GM12878 (cell line): ENCODE measurements at regions not wholly inside any gene's neighbourhood (a gene's known extent, or its start where the extent isn't known, plus 50 kb on each side); places are given as distances from the start of the nearest gene placed in this dataset.

Experiments used
- ATAC-seq: fragments of 200-7000 bp; cut with Tn5 transposase; 3 replicates; pipeline ENCODE4 v1.9.1; 2020; ENCODE audit warnings: mild to moderate bottlenecking, moderate library complexity
- BruUV-seq: library from RNA; stranded (reverse); fragments of 400-500 nt; replicated peaks from 2 replicates; lab custom pipeline; 2021; lab: Mats Ljungman, UMichigan
- CTCF ChIA-PET: fragments of 300-600 bp; sonication (Branson Sonifier 250); formaldehyde crosslinking; extraction: SDS; loops from one replicate; lab custom pipeline; 2021; ENCODE audit warnings: inconsistent platforms; lab: Yijun Ruan, JAX
- POLR2A ChIA-PET: fragments of 350-600 bp; formaldehyde crosslinking; extraction: SDS; loops from one replicate; lab custom pipeline; 2021; ENCODE audit warnings: inconsistent platforms; lab: Charles Lee
- RAD21 ChIA-PET: fragments of 300-600 bp; sonication (Branson Sonifier 250); formaldehyde crosslinking; loops from one replicate; lab custom pipeline; 2023; ENCODE audit warnings: antibody characterized with exemption; ENCODE audit not compliant: unreplicated experiment; lab: Charles Lee
- SMC1A ChIA-PET: fragments of 300-600 bp; sonication (Branson Sonifier 250); formaldehyde crosslinking; loops from one replicate; lab custom pipeline; 2023; ENCODE audit not compliant: unreplicated experiment, uncharacterized antibody; lab: Charles Lee
- DNase-seq: peaks from one replicate; pipeline ENCODE4 v3.0.0-alpha.2; 2011; ENCODE audit warnings: low read depth, low spot score
- FAIRE-seq: peaks from 3 replicates; lab custom pipeline; 2011; peaks lifted over from hg19 to GRCh38; lab: Jason Lieb, UNC
- H2AFZ ChIP-seq: 2 replicates; pipeline ENCODE4 v1.6.0; 2011; ENCODE audit warnings: low read depth, low read length, control low read depth; ENCODE audit not compliant: control insufficient read depth
- H3K27ac ChIP-seq: 2 replicates; pipeline ENCODE4 v1.5.1; 2011; ENCODE audit warnings: control low read depth; ENCODE audit not compliant: control insufficient read depth, insufficient read depth
- H3K27me3 ChIP-seq, 2 experiments: replicated peaks in 1 of 2; 2 replicates each; pipeline versions ENCODE4 v1.6.0 to v1.6.1; 2011; ENCODE audit warnings: low read length in 1 of 2; ENCODE audit not compliant: control insufficient read depth in 2 of 2, insufficient read depth in 2 of 2
- H3K36me3 ChIP-seq, 2 experiments: 2 replicates each; pipeline ENCODE4 v1.5.1; 2011; ENCODE audit warnings: low read length in 1 of 2; ENCODE audit not compliant: control insufficient read depth in 2 of 2, insufficient read depth in 2 of 2
- H3K4me1 ChIP-seq: 2 replicates; pipeline ENCODE4 v1.6.1; 2011; ENCODE audit warnings: mild to moderate bottlenecking, low read length, moderate library complexity, mixed read lengths; ENCODE audit not compliant: control insufficient read depth, insufficient read depth
- H3K4me2 ChIP-seq: 2 replicates; pipeline ENCODE4 v1.6.0; 2011; ENCODE audit warnings: control low read depth; ENCODE audit not compliant: control insufficient read depth, insufficient read depth
- H3K4me3 ChIP-seq: fragments of 200-600 bp; sonication (generic); 2 replicates; pipeline ENCODE4 v1.5.1; 2016
- H3K79me2 ChIP-seq: 2 replicates; pipeline ENCODE4 v1.6.0; 2011; ENCODE audit warnings: low read length; ENCODE audit not compliant: control insufficient read depth, insufficient read depth
- H3K9ac ChIP-seq: 2 replicates; pipeline ENCODE4 v1.8.0; 2011; ENCODE audit warnings: low read length, control low read depth, mixed read lengths; ENCODE audit not compliant: control insufficient read depth, insufficient read depth
- H3K9me3 ChIP-seq: replicated peaks from 3 replicates; pipeline ENCODE4 v1.5.1; 2011; ENCODE audit warnings: mild to moderate bottlenecking, low read length; ENCODE audit not compliant: control insufficient read depth, insufficient read depth
- H4K20me1 ChIP-seq: 2 replicates; pipeline ENCODE4 v1.6.0; 2011; ENCODE audit not compliant: control insufficient read depth, insufficient read depth
- BMI1 ChIP-seq: fragments of 450-650 bp; IDR thresholded peaks from 2 replicates; pipeline ENCODE4 v1.6.1; 2016; ENCODE audit warnings: mild to moderate bottlenecking, moderate library complexity, borderline replicate concordance
- CHD1 ChIP-seq: IDR thresholded peaks from 2 replicates; pipeline ENCODE4 v1.6.1; 2012; ENCODE audit warnings: low read depth, low read length, improper control_type of control experiment
- GATAD2B ChIP-seq: fragments of 450-650 bp; conservative IDR thresholded peaks from 2 replicates; pipeline ENCODE4 v1.6.1; 2017; ENCODE audit warnings: low read depth, mild to moderate bottlenecking, moderate library complexity
- IKZF2 ChIP-seq, 2 experiments: fragments of 450-650 bp; IDR thresholded peaks; 2 replicates each; pipeline ENCODE4 v1.6.1; 2017; ENCODE audit warnings: mild to moderate bottlenecking in 2 of 2, moderate library complexity in 2 of 2
- MYC ChIP-seq: IDR thresholded peaks from 2 replicates; pipeline ENCODE4 v1.6.1; 2011; ENCODE audit warnings: mild to moderate bottlenecking, low read length, moderate library complexity, inconsistent platforms; ENCODE audit not compliant: insufficient read depth, insufficient replicate concordance, insufficient read length, severe bottlenecking
- NR2F1 ChIP-seq: fragments of 450-650 bp; conservative IDR thresholded peaks from 2 replicates; pipeline ENCODE4 v1.6.1; 2017; ENCODE audit warnings: mild to moderate bottlenecking
- NRF1 ChIP-seq: conservative IDR thresholded peaks from 2 replicates; pipeline ENCODE4 v1.6.1; 2011; ENCODE audit warnings: mild to moderate bottlenecking, low read depth, low read length, improper control_type of control experiment
- POLR2AphosphoS2 ChIP-seq: IDR thresholded peaks from 2 replicates; pipeline ENCODE4 v1.6.1; 2011; ENCODE audit warnings: low read depth, mild to moderate bottlenecking, low read length, improper control_type of control experiment, moderate library complexity
- TCF12 ChIP-seq: IDR thresholded peaks from 2 replicates; pipeline ENCODE4 v1.6.1; 2011; ENCODE audit warnings: low read depth, mild to moderate bottlenecking, low read length
- WGBS: methylation state at CpG from one replicate; pipeline ENCODE4 v1.1.6; 2016; ENCODE audit warnings: low lambda C conversion rate; ENCODE audit not compliant: insufficient replicate concordance, insufficient coverage; ENCODE audit errors: missing lambda C conversion rate; 5-methylcytosine and 5-hydroxymethylcytosine counted together
- in situ Hi-C: fragments of 300-500 bp; cut with MboI; formaldehyde crosslinking; loops from 9 replicates; pipeline ENCODE4 v1.14.3; 2018; ENCODE audit warnings: mixed read lengths
- intact Hi-C: fragments of 100-400 bp; cut with micrococcal nuclease; formaldehyde crosslinking; loops from one replicate; pipeline ENCODE4 v1.14.2; 2022; ENCODE audit not compliant: unreplicated experiment
- TF ChIP-seq, protein P1 (sequence below): fragments of 450-650 bp; IDR thresholded peaks from 2 replicates; pipeline ENCODE4 v1.6.1; 2016; ENCODE audit warnings: mild to moderate bottlenecking
- TF ChIP-seq, protein P2 (sequence below): fragments of 450-650 bp; IDR thresholded peaks from 2 replicates; pipeline ENCODE4 v1.6.1; 2017; ENCODE audit warnings: low read depth, mild to moderate bottlenecking, moderate library complexity
- TF ChIP-seq, protein P3 (sequence below): fragments of 150-350 bp; IDR thresholded peaks from 2 replicates; pipeline ENCODE4 v1.6.1; 2016; ENCODE audit warnings: low read depth, low read length

DNA sequence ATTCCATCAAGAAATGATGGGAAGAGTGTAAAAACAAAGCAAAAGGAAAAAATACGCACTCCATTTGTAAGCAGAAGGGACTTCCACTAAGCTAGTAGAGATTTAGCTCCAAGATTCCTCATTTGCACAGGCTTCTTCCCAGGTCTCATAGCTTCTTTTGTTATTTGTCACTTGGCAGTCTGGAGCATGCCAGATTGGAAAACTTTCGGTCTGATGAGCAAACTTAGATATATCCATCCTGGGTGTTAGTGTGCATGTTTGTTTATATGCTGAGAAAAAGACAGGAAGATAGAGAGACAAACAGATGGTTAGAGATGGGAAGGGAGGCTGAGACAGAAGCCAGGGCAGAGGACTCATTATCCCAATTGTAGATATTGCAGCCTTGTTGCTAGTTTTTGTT, 1644.5 kb upstream of the NUDT12 start:
- in situ Hi-C loops = no loop called here
- intact Hi-C loops = no loop called here
- TF ChIP-seq CHD1 = no peak
- TF ChIP-seq, protein P1, sequence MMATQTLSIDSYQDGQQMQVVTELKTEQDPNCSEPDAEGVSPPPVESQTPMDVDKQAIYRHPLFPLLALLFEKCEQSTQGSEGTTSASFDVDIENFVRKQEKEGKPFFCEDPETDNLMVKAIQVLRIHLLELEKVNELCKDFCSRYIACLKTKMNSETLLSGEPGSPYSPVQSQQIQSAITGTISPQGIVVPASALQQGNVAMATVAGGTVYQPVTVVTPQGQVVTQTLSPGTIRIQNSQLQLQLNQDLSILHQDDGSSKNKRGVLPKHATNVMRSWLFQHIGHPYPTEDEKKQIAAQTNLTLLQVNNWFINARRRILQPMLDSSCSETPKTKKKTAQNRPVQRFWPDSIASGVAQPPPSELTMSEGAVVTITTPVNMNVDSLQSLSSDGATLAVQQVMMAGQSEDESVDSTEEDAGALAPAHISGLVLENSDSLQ = no peak
- TF ChIP-seq POLR2AphosphoS2 = no peak
- no peak for TF ChIP-seq NRF1
- TF ChIP-seq MYC = no peak

DNA sequence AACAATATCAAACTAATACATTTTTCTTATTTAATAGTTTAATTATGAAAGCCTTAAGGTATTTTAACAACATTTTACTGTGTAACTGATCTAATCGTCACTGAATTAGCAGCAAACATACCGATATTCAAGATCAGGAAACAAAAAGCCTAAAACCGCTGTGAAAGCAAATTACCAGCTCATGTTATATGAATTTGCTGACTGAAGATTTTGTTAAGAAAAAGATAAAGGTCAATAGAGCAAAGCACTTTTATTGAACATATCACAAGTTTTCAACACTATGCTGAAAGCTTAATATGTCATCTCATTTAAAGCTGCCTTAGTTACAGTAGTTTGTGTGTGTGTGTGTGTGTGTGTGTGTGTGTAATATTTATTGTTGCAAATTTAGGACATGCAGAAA, 1634.9 kb upstream of the NUDT12 start:
- H3K27ac ChIP-seq = no peak overlapping the region
- H3K36me3 ChIP-seq = no peaks in the 10 kb centered on the region
- no peak overlapping the region for H3K4me3 ChIP-seq
- ATAC-seq = no peak
- intact Hi-C loops = no loop called here
- no peaks in the 10 kb centered on the region for H3K27me3 ChIP-seq
- H3K9me3 ChIP-seq = no peaks in the 10 kb centered on the region
- H2AFZ ChIP-seq = no peak overlapping the region
- 27% methylated on average over 3 of the region's 3 CpGs for WGBS
- DNase-seq = no peak
- H3K4me2 ChIP-seq = no peak overlapping the region
- POLR2A ChIA-PET = no interaction called here
- no peaks in the 10 kb centered on the region for H3K4me1 ChIP-seq
- in situ Hi-C loops = no loop called here
- H4K20me1 ChIP-seq = no peaks in the 10 kb centered on the region
- BruUV-seq = no TSS peak
- H3K9ac ChIP-seq = no peak overlapping the region
- CTCF ChIA-PET = interaction anchor here (1.1 kb wide), 1 partner anchor 11 kb away, joined by 3 read pairs; no protein-coding TSS in a partner anchor
- FAIRE-seq = no peak
- RAD21 ChIA-PET = no interaction called here
- SMC1A ChIA-PET = no interaction called here
- H3K79me2 ChIP-seq = no peaks in the 10 kb centered on the region
- TF ChIP-seq, protein P2, sequence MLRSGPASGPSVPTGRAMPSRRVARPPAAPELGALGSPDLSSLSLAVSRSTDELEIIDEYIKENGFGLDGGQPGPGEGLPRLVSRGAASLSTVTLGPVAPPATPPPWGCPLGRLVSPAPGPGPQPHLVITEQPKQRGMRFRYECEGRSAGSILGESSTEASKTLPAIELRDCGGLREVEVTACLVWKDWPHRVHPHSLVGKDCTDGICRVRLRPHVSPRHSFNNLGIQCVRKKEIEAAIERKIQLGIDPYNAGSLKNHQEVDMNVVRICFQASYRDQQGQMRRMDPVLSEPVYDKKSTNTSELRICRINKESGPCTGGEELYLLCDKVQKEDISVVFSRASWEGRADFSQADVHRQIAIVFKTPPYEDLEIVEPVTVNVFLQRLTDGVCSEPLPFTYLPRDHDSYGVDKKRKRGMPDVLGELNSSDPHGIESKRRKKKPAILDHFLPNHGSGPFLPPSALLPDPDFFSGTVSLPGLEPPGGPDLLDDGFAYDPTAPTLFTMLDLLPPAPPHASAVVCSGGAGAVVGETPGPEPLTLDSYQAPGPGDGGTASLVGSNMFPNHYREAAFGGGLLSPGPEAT = no peak
- no peak for TF ChIP-seq TCF12
- TF ChIP-seq BMI1 = no peak
- TF ChIP-seq IKZF2 (IDR thresholded peaks at IDR 0.05) = no peak
- TF ChIP-seq, protein P3, sequence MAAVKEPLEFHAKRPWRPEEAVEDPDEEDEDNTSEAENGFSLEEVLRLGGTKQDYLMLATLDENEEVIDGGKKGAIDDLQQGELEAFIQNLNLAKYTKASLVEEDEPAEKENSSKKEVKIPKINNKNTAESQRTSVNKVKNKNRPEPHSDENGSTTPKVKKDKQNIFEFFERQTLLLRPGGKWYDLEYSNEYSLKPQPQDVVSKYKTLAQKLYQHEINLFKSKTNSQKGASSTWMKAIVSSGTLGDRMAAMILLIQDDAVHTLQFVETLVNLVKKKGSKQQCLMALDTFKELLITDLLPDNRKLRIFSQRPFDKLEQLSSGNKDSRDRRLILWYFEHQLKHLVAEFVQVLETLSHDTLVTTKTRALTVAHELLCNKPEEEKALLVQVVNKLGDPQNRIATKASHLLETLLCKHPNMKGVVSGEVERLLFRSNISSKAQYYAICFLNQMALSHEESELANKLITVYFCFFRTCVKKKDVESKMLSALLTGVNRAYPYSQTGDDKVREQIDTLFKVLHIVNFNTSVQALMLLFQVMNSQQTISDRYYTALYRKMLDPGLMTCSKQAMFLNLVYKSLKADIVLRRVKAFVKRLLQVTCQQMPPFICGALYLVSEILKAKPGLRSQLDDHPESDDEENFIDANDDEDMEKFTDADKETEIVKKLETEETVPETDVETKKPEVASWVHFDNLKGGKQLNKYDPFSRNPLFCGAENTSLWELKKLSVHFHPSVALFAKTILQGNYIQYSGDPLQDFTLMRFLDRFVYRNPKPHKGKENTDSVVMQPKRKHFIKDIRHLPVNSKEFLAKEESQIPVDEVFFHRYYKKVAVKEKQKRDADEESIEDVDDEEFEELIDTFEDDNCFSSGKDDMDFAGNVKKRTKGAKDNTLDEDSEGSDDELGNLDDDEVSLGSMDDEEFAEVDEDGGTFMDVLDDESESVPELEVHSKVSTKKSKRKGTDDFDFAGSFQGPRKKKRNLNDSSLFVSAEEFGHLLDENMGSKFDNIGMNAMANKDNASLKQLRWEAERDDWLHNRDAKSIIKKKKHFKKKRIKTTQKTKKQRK = no peak
- no peak for TF ChIP-seq NR2F1
- no peak for TF ChIP-seq GATAD2B

More for the DNA sequence above, 1644.5 kb upstream of the NUDT12 start:
- Histone ChIP-seq H2AFZ (no peak overlapping the region), H4K20me1 (no peaks in the 10 kb centered on the region), H3K4me1 (no peaks in the 10 kb centered on the region), H3K4me2 (no peak overlapping the region), H3K9ac (no peak overlapping the region), H3K4me3 (no peak overlapping the region), H3K27ac (no peak overlapping the region), H3K27me3 (no peaks in the 10 kb centered on the region), H3K9me3 (no peaks in the 10 kb centered on the region), H3K36me3 (no peaks in the 10 kb centered on the region), H3K79me2 (no peaks in the 10 kb centered on the region)
- no TSS peak for BruUV-seq
- ATAC-seq = no peak
- DNase-seq = no peak
- POLR2A ChIA-PET = no interaction called here
- FAIRE-seq = no peak
- RAD21 ChIA-PET = no interaction called here
- 31% methylated on average over 2 of the region's 2 CpGs for WGBS
- CTCF ChIA-PET = no interaction called here
- SMC1A ChIA-PET = no interaction called here
